HFFc6 (cell line): ENCODE measurements at regions not wholly inside any gene's neighbourhood (a gene's known extent, or its start where the extent isn't known, plus 50 kb on each side); places are given as distances from the start of the nearest gene placed in this dataset.

ENCODE experiments used
- DNase-seq: peaks from one replicate; pipeline ENCODE4 v3.0.0-alpha.2; 2018
- H3K27ac Mint-ChIP-seq: 2 replicates; pipeline ENCODE4 v1.8.0; 2020; ENCODE audit warnings: mild to moderate bottlenecking, mixed read lengths
- H3K27me3 Mint-ChIP-seq: 2 replicates; pipeline ENCODE4 v1.8.0; 2021; ENCODE audit warnings: mild to moderate bottlenecking, moderate library complexity, mixed read lengths; ENCODE audit not compliant: insufficient read depth
- H3K36me3 Mint-ChIP-seq: 2 replicates; pipeline ENCODE4 v1.8.0; 2021; ENCODE audit warnings: low read depth, mixed read lengths
- H3K4me1 Mint-ChIP-seq: 2 replicates; pipeline ENCODE4 v1.8.0; 2020; ENCODE audit warnings: low read depth, mixed read lengths
- H3K4me3 Mint-ChIP-seq: 2 replicates; pipeline ENCODE4 v1.8.0; 2020; ENCODE audit warnings: mild to moderate bottlenecking, moderate library complexity, mixed read lengths
- H3K9me3 Mint-ChIP-seq: 2 replicates; pipeline ENCODE4 v1.8.0; 2020; ENCODE audit warnings: mild to moderate bottlenecking, mixed read lengths
- CTCF ChIP-seq: fragments of 200-600 bp; sonication (generic); IDR thresholded peaks from 2 replicates; pipeline ENCODE4 v1.5.0; 2021; ENCODE audit warnings: antibody characterized with exemption, mild to moderate bottlenecking

- Mint-ChIP-seq H3K27me3 (no peaks in the 10 kb centered on the region), H3K4me1 (no peaks in the 10 kb centered on the region), H3K9me3 (peaks cover 4% of the 10 kb centered on the region; the same call in 1 of the 2 replicates), H3K4me3 (no peak overlapping the region), H3K36me3 (no peaks in the 10 kb centered on the region), H3K27ac (no peak overlapping the region)
- no peak for DNase-seq
- TF ChIP-seq CTCF = no peak
Observed at GRCh38 chrX:128105659-128106058, 53.5 kb upstream of the ACTRT1 start.
